ENCODE measurements at regions not wholly inside any gene's neighbourhood (a gene's known extent, or its start where the extent isn't known, plus 50 kb on each side); places are given as distances from the start of the nearest gene placed in this dataset.

GRCh38 chr10:79007421-79008319 is 61.1 kb upstream of the ZMIZ1 start:
- TF ChIP-seq CTCF (IDR thresholded peaks at IDR 0.05) (no peak), POLR2A (IDR thresholded peaks at IDR 0.05) (no peak)

Measured in testis (tissue), 2 donors.